ENCODE measurements at regions not wholly inside any gene's neighbourhood (a gene's known extent, or its start where the extent isn't known, plus 50 kb on each side); places are given as distances from the start of the nearest gene placed in this dataset.
"Not testable (repeated sequence)": the region's sequence is repeated elsewhere in the genome, so short reads cannot be mapped to it uniquely, and the experiment has no call there.

- no peak for DNase-seq
Observed at GRCh38 chr2:163066085-163066484, 227.5 kb upstream of the KCNH7 start.

- no peak for DNase-seq
Observed at GRCh38 chr2:163062524-163062923, 224.0 kb upstream of the KCNH7 start.

GRCh38 chr2:163046615-163047014 is 208.0 kb upstream of the KCNH7 start:
- no peak for DNase-seq

- no peak for DNase-seq
Observed at GRCh38 chr2:163045830-163046229, 207.3 kb upstream of the KCNH7 start.

DNA sequence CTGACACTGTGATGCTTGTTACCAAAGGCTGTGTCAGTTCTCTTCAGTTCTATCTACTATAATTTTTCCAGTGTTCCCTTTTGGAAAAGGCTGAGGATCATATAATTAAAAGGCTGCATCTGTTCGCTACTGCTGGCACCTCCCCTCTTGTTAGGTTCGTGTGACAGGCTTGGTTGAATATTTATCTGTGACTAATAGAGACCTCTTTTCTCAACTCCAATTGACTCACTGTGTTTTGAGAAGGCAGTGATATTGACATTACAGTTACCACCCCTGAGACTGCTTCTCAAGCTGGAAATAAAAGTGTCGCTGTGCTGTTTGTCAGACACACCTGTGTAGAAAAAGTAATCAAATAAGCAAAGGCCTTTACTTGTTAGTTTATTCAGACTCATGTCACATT is 205.5 kb upstream of the KCNH7 start:
- no peak for DNase-seq

DNA sequence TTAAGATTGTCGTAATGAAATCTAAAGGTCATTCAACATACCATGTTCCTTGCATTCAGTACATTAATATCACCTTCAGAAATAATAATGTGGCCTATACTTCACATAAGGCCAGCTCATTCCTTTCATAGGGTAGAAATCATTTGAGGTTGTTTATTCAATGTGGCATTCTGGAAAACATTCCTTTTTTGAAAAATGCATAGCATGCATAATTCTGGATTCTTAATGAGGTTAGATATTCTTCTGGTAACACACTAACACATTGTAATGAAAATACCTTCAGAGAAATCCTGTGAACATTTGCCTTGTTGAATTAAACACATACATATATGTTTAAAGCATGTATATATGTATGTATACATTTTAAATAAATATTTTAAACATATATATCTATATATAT is 204.6 kb upstream of the KCNH7 start:
- DNase-seq = no peak

DNA sequence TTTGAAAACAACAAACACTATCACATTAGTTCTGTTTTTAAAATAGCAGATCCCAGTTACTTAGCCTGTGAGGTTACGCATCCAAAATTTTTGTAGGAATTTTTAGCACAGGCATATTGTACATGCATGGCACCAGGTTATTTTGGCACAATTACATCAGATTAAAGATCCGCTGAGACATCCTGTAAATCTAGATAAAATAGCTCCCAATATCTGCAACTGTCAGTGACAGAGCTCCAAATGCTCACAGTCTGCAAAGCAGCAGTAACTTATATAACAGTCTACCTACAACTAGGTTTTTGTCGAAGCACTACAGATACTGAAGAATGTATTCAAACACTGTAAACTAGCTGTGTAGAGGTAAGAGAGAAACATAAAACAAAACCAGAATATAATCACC is 200.7 kb upstream of the KCNH7 start:
- DNase-seq = no peak

- DNase-seq = no peak
Observed at GRCh38 chr2:163028807-163029206, 190.2 kb upstream of the KCNH7 start.

- not testable (repeated sequence) for DNase-seq
Observed at GRCh38 chr2:163026136-163026775, 187.7 kb upstream of the KCNH7 start.

DNA sequence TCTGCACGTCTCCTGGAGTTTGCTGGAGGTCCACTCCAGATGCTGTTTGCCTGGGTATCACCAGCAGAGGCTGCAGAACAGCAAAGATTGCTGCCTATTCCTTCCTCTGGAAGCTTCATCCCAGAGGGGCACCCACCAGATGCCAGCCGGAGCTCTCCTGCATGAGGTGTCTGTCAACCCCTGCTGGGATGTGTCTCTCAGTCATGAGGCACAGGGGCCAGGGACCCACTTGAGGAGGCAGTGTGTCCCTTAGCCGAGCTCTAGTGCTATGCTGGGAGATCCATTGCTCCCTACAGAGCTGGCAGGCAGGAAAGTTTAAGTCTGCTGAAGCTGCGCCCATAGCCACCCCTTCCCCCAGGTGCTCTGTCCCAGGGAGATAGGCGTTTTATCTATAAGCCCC is 178.3 kb upstream of the KCNH7 start:
- DNase-seq = not testable (repeated sequence)

DNA sequence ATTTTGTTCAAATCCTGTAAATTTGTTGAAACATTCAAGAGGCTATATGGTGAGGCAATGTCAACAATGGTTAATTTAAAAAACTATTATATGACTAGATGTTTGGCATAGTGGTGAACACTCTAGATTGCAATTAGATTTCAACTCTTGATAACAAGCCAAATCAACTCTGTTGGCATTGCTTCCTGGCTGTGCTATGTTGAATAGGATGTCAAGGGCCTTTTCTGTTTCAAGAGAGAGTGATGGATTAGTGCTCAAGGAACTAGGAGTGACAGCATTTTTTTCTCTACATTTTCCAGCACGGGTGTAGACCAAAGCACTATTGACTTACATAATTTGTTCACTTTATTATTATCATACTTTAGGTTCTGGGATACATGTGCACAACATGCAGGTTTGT is 172.4 kb upstream of the KCNH7 start:
- DNase-seq = no peak

GRCh38 chr2:163008642-163009041 is 170.1 kb upstream of the KCNH7 start:
- no peak for DNase-seq

- no peak for DNase-seq
Observed at GRCh38 chr2:162994718-162995117, 156.2 kb upstream of the KCNH7 start.

- DNase-seq = no peak
Observed at GRCh38 chr2:162992828-162993227, 154.3 kb upstream of the KCNH7 start.

GRCh38 chr2:162989507-162989906 is 150.9 kb upstream of the KCNH7 start:
- DNase-seq = no peak

DNA sequence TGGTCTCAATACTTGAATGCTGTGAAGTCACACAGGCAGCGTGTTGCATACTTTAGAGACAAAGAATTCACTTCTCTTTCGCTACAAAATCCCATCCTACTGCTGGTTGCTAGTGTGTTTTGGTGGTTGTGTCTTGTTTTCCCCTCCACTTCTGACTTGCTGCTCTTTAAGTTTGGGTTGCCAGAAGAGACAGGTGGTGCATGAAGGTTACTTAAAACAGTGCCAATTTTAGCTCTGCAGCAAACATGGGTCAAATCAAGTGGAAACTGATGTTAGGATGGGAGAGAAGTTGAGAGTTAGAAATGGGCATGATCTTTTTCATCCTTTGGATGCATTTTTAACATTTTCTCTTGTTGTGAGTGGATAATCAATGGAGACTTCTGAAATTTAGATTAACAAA is 136.2 kb upstream of the KCNH7 start:
- no peak for DNase-seq

- no peak for DNase-seq
Observed at GRCh38 chr2:162972383-162972782, 133.8 kb upstream of the KCNH7 start.

GRCh38 chr2:162968306-162968705 is 129.7 kb upstream of the KCNH7 start:
- no peak for DNase-seq

DNA sequence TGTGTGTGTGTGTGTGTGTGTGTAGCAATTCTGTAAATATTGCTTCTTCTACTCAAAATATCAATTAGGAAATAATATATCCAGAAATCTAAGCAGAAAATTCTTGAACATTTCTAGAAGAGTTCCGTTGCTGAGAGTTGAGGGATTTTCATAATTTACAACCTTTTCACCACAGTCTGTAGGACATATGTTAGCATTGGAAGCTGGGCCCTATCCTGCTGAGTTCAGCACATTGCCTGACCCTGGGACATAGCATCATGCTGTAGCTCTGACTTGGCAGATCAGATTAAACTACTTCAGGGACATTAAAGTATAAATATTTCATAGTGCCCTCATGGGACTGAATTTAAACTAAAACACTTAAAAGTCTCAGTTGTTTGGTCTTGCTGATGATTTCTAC is 129.2 kb upstream of the KCNH7 start:
- no peak for DNase-seq

GRCh38 chr2:162967147-162967546 is 128.6 kb upstream of the KCNH7 start:
- no peak for DNase-seq

- DNase-seq = no peak
Observed at GRCh38 chr2:162965191-162965590, 126.6 kb upstream of the KCNH7 start.

- DNase-seq = no peak
Observed at GRCh38 chr2:162964513-162964912, 125.9 kb upstream of the KCNH7 start.

- no peak for DNase-seq
Observed at GRCh38 chr2:162963156-162963555, 124.6 kb upstream of the KCNH7 start.

GRCh38 chr2:162945785-162946184 is 107.2 kb upstream of the KCNH7 start:
- no peak for DNase-seq

DNA sequence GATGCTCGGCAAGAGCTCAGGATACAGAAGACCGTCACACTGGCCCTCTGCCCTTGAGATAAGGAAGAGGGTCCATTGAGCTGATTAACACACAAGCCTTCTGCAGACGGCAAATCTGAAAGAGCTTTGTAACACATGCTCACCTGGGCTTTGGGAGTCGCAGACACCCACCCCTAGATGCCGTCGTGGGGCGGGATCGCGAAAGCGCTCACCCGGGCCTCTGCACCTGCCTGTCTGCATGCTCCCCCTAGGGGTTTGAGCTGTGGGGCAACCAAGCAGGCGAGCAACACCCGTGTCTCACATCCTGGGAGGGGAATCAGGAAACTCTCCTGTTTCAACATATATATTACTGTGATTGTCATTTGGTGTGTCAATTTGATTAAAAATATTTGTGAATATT is 99.8 kb upstream of the KCNH7 start:
- DNase-seq = no peak

DNA sequence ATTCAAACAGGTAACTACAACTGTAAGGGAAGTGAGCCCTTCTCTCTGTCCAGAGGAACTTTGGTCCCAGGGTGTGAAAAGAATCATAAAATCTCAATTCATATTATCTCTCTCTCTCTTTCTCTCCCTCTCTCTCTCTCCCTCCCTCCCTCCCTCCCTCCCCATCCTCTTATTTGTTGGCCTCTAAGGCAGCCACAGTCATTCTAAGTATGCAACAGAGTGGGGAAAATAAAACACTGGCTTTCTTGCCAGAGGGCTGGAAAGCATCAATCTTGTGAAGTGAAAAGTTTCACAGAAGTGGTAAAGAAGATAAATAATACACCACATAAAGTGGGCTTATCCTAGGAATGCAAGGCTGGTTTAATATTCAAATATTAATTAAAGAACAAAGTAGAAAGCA is 95.6 kb upstream of the KCNH7 start:
- no peak for DNase-seq

All from T-helper 1 cell (primary cell).